ENCODE measurements at regions not wholly inside any gene's neighbourhood (a gene's known extent, or its start where the extent isn't known, plus 50 kb on each side); places are given as distances from the start of the nearest gene placed in this dataset.

DNA sequence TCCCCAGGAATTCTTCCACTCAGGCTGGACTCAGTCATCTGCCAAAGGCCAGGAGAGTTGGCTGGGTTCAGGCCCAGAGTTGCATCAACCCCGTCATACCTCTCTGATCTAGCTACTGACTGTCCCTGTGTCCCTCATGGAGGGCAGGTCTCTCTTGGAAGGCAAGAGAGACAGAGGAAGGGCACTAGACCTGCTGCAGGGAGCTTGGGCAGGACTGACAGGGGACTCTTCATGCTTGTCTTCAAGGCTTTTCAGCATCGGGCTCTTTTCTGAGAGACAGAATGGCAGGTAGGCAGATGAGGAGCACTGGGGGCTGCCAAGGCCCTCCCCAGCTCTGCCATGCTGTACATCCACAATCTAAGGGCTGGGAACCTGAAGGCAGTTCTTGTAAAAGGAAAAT lies 140.1 kb upstream of the MRPS22 start:
- no peaks in the 10 kb centered on the region for H3K36me3 ChIP-seq (ENCODE audit: insufficient read depth, low read length, poor library complexity, severe bottlenecking)
- H3K4me3 ChIP-seq (ENCODE audit: low read depth, low read length, poor library complexity, severe bottlenecking) = no peak overlapping the region
- H3K27ac ChIP-seq (ENCODE audit: low read depth, low read length, poor library complexity, severe bottlenecking) = no peak overlapping the region
- TF ChIP-seq EZH2 (IDR thresholded peaks at IDR 0.05; ENCODE audit: borderline replicate concordance, low read depth, low read length, poor library complexity, severe bottlenecking) = no peak
- TF ChIP-seq, protein P1, sequence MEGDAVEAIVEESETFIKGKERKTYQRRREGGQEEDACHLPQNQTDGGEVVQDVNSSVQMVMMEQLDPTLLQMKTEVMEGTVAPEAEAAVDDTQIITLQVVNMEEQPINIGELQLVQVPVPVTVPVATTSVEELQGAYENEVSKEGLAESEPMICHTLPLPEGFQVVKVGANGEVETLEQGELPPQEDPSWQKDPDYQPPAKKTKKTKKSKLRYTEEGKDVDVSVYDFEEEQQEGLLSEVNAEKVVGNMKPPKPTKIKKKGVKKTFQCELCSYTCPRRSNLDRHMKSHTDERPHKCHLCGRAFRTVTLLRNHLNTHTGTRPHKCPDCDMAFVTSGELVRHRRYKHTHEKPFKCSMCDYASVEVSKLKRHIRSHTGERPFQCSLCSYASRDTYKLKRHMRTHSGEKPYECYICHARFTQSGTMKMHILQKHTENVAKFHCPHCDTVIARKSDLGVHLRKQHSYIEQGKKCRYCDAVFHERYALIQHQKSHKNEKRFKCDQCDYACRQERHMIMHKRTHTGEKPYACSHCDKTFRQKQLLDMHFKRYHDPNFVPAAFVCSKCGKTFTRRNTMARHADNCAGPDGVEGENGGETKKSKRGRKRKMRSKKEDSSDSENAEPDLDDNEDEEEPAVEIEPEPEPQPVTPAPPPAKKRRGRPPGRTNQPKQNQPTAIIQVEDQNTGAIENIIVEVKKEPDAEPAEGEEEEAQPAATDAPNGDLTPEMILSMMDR (conservative IDR thresholded peaks at IDR 0.05; ENCODE audit: low read depth, low read length) = no peak
- no peak for DNase-seq (ENCODE audit: low spot score)
- H3K9me3 ChIP-seq (ENCODE audit: low read depth, low read length, poor library complexity, severe bottlenecking) = no peaks in the 10 kb centered on the region
- no TSS peak for BruUV-seq (replicated peaks)
- peaks cover 14% of the 10 kb centered on the region for H3K27me3 ChIP-seq (replicated peaks; ENCODE audit: insufficient read depth, low read depth, low read length, poor library complexity)
- ChIA-PET CTCF (no interaction called here), POLR2A (ENCODE audit: low non-redundant PET) (no interaction called here)
- intact Hi-C loops (cut with micrococcal nuclease; ENCODE audit: unreplicated experiment) = no loop called here
- H3K4me1 ChIP-seq (ENCODE audit: insufficient read depth, low read length, poor library complexity, severe bottlenecking) = no peaks in the 10 kb centered on the region

DNA sequence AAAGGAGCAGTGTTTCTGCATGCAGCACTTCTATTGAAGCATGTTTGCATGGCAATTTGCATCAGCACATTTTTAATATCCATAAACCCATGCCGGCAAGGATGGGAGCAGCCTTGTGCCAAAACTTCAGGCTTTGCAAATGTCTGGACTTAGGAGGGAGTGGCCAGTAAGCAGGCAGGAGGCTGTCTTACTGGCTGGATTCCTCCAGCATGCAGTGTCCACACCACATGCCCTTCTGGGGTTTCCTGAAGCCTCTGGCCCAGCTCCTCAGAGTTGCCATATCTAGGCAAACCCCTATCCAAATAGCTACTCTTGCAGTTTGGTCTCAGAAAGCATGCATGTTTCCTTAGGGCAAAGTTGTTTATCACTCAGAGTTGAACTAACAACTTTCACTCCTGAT lies 139.1 kb upstream of the MRPS22 start:
- Histone ChIP-seq H3K27me3 (replicated peaks; ENCODE audit: insufficient read depth, low read depth, low read length, poor library complexity) (peaks cover 18% of the 10 kb centered on the region), H3K4me3 (ENCODE audit: low read depth, low read length, poor library complexity, severe bottlenecking) (no peak overlapping the region), H3K9me3 (ENCODE audit: low read depth, low read length, poor library complexity, severe bottlenecking) (no peaks in the 10 kb centered on the region), H3K4me1 (ENCODE audit: insufficient read depth, low read length, poor library complexity, severe bottlenecking) (no peaks in the 10 kb centered on the region), H3K27ac (ENCODE audit: low read depth, low read length, poor library complexity, severe bottlenecking) (no peak overlapping the region), H3K36me3 (ENCODE audit: insufficient read depth, low read length, poor library complexity, severe bottlenecking) (no peaks in the 10 kb centered on the region)
- ChIA-PET CTCF (no interaction called here), POLR2A (ENCODE audit: low non-redundant PET) (no interaction called here)
- TF ChIP-seq EZH2 (IDR thresholded peaks at IDR 0.05; ENCODE audit: borderline replicate concordance, low read depth, low read length, poor library complexity, severe bottlenecking) = no peak
- intact Hi-C loops (cut with micrococcal nuclease; ENCODE audit: unreplicated experiment) = no loop called here
- no peak for DNase-seq (ENCODE audit: low spot score)
- BruUV-seq (replicated peaks) = no TSS peak

DNA sequence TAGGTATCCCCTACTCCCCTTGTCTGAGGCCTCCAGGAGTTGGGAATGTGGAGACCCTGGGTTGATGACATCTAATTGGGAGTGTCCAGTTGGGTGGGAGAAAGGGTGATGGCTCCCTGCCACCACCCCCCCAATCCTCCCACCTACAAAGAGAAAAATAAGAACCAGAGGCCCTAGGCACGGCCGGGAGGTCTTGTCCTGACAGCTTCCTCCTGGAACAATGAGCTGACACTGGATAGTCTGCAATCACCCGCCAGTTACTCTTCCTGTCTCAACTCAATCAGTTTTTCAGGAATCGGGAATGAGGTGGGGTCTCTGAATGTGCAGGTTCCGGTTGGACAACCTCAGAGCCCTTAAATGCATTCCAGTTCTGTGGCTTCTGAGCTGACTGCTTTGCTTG lies 129.9 kb upstream of the MRPS22 start:
- no peak for DNase-seq (ENCODE audit: low spot score)
- intact Hi-C loops (cut with micrococcal nuclease; ENCODE audit: unreplicated experiment) = no loop called here
- CTCF ChIA-PET = no interaction called here

DNA sequence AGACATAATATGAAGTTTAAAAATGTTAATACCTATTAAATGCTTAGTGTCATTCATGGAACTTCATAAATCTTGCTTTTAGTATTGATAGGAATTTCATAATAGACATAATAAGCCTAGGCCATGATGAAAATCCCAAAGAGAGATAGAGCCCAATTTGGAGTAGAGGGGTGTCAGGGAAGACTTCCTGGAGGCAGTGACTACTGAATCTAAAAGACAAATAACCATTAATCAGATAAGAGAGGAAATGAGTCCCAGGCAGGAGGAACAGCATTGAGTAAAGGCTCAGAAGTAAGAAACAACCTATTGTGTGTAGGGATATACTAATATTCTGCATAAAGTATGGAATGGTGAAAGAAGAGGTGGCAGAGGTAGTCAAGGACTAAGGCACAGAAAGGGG lies 126.9 kb upstream of the MRPS22 start:
- DNase-seq (ENCODE audit: low spot score) = no peak
- TF ChIP-seq, protein P1 (conservative IDR thresholded peaks at IDR 0.05; ENCODE audit: low read depth, low read length) = no peak
- TF ChIP-seq EZH2 (IDR thresholded peaks at IDR 0.05; ENCODE audit: borderline replicate concordance, low read depth, low read length, poor library complexity, severe bottlenecking) = no peak
- Histone ChIP-seq H3K27me3 (replicated peaks; ENCODE audit: insufficient read depth, low read depth, low read length, poor library complexity) (peaks cover 56% of the 10 kb centered on the region), H3K4me1 (ENCODE audit: insufficient read depth, low read length, poor library complexity, severe bottlenecking) (no peaks in the 10 kb centered on the region), H3K27ac (ENCODE audit: low read depth, low read length, poor library complexity, severe bottlenecking) (no peak overlapping the region), H3K36me3 (ENCODE audit: insufficient read depth, low read length, poor library complexity, severe bottlenecking) (no peaks in the 10 kb centered on the region), H3K9me3 (ENCODE audit: low read depth, low read length, poor library complexity, severe bottlenecking) (peaks cover under 1% of the 10 kb centered on the region), H3K4me3 (ENCODE audit: low read depth, low read length, poor library complexity, severe bottlenecking) (no peak overlapping the region)
- no TSS peak for BruUV-seq (replicated peaks)
- POLR2A ChIA-PET (ENCODE audit: low non-redundant PET) = no interaction called here
- CTCF ChIA-PET = no interaction called here
- intact Hi-C loops (cut with micrococcal nuclease; ENCODE audit: unreplicated experiment) = no loop called here

More for the DNA sequence above, 129.9 kb upstream of the MRPS22 start:
- Histone ChIP-seq H3K27ac (ENCODE audit: low read depth, low read length, poor library complexity, severe bottlenecking) (no peak overlapping the region), H3K9me3 (ENCODE audit: low read depth, low read length, poor library complexity, severe bottlenecking) (peaks cover 8% of the 10 kb centered on the region), H3K27me3 (replicated peaks; ENCODE audit: insufficient read depth, low read depth, low read length, poor library complexity) (peaks cover 33% of the 10 kb centered on the region), H3K4me1 (ENCODE audit: insufficient read depth, low read length, poor library complexity, severe bottlenecking) (no peaks in the 10 kb centered on the region), H3K4me3 (ENCODE audit: low read depth, low read length, poor library complexity, severe bottlenecking) (no peak overlapping the region), H3K36me3 (ENCODE audit: insufficient read depth, low read length, poor library complexity, severe bottlenecking) (no peaks in the 10 kb centered on the region)
- POLR2A ChIA-PET (ENCODE audit: low non-redundant PET) = no interaction called here
- no TSS peak for BruUV-seq (replicated peaks)
- no peak for TF ChIP-seq EZH2 (IDR thresholded peaks at IDR 0.05; ENCODE audit: borderline replicate concordance, low read depth, low read length, poor library complexity, severe bottlenecking)
- TF ChIP-seq, protein P1 (conservative IDR thresholded peaks at IDR 0.05; ENCODE audit: low read depth, low read length) = no peak

All from A673 (cell line).